Hepatocyte (in vitro differentiated cells): ENCODE measurements at regions not wholly inside any gene's neighbourhood (a gene's known extent, or its start where the extent isn't known, plus 50 kb on each side); places are given as distances from the start of the nearest gene placed in this dataset.

Source experiments
- DNase-seq: peaks from one replicate; pipeline ENCODE4 v3.0.0-alpha.2; 2016; ENCODE audit warnings: low spot score
- H2AFZ ChIP-seq: fragments of 200-600 bp; sonication (generic); 2 replicates; pipeline ENCODE4 v1.6.0; 2016; ENCODE audit warnings: antibody characterized with exemption, mild to moderate bottlenecking
- H3K27ac ChIP-seq: fragments of 200-600 bp; sonication (generic); 2 replicates; pipeline ENCODE4 v1.5.1; 2016; ENCODE audit warnings: mild to moderate bottlenecking
- H3K27me3 ChIP-seq: fragments of 200-600 bp; sonication (generic); 2 replicates; pipeline ENCODE4 v1.6.1; 2016
- H3K36me3 ChIP-seq: fragments of 200-600 bp; sonication (generic); replicated peaks from 2 replicates; pipeline ENCODE4 v1.5.1; 2016; ENCODE audit warnings: low read depth; ENCODE audit not compliant: insufficient read depth
- H3K4me1 ChIP-seq: fragments of 200-600 bp; sonication (generic); 2 replicates; pipeline ENCODE4 v1.5.1; 2016; ENCODE audit warnings: mild to moderate bottlenecking, moderate library complexity; ENCODE audit not compliant: insufficient read depth
- H3K4me2 ChIP-seq: fragments of 200-600 bp; sonication (generic); 2 replicates; pipeline ENCODE4 v1.6.0; 2016
- H3K4me3 ChIP-seq: fragments of 200-600 bp; sonication (generic); 2 replicates; pipeline ENCODE4 v1.5.1; 2016; ENCODE audit warnings: mild to moderate bottlenecking
- H3K79me2 ChIP-seq: fragments of 200-600 bp; sonication (generic); 2 replicates; pipeline ENCODE4 v1.6.0; 2017; ENCODE audit warnings: mild to moderate bottlenecking
- H3K9me2 ChIP-seq: fragments of 200-600 bp; sonication (generic); replicated peaks from 2 replicates; pipeline ENCODE4 v1.6.0; 2017; ENCODE audit warnings: mild to moderate bottlenecking; ENCODE audit not compliant: insufficient read depth
- H3K9me3 ChIP-seq: fragments of 200-600 bp; sonication (generic); 2 replicates; pipeline ENCODE4 v1.5.1; 2016; ENCODE audit warnings: low read depth, mild to moderate bottlenecking
- H4K20me1 ChIP-seq: fragments of 200-600 bp; sonication (generic); 2 replicates; pipeline ENCODE4 v1.6.0; 2016; ENCODE audit warnings: mild to moderate bottlenecking; ENCODE audit not compliant: insufficient read depth, poor library complexity, severe bottlenecking
- EZH2 ChIP-seq: fragments of 200-600 bp; sonication (generic); IDR thresholded peaks from 2 replicates; pipeline ENCODE4 v1.6.1; 2016; ENCODE audit warnings: antibody characterized with exemption, mild to moderate bottlenecking, borderline replicate concordance
- EZH2phosphoT487 ChIP-seq: fragments of 200-600 bp; sonication (generic); IDR thresholded peaks from one replicate; pipeline ENCODE4 v1.6.1; 2018; ENCODE audit warnings: antibody characterized with exemption, mild to moderate bottlenecking, low read depth, moderate library complexity; ENCODE audit not compliant: unreplicated experiment, severe bottlenecking
- WGBS: methylation state at CpG from one replicate; pipeline ENCODE4 v1.1.6; 2016; ENCODE audit warnings: low lambda C conversion rate; ENCODE audit errors: missing lambda C conversion rate; 5-methylcytosine and 5-hydroxymethylcytosine counted together
- TF ChIP-seq, protein P1 (sequence below): fragments of 200-600 bp; sonication (generic); IDR thresholded peaks from 2 replicates; pipeline ENCODE4 v1.5.1; 2016; ENCODE audit warnings: antibody characterized with exemption, mild to moderate bottlenecking; ENCODE audit not compliant: poor library complexity

DNA sequence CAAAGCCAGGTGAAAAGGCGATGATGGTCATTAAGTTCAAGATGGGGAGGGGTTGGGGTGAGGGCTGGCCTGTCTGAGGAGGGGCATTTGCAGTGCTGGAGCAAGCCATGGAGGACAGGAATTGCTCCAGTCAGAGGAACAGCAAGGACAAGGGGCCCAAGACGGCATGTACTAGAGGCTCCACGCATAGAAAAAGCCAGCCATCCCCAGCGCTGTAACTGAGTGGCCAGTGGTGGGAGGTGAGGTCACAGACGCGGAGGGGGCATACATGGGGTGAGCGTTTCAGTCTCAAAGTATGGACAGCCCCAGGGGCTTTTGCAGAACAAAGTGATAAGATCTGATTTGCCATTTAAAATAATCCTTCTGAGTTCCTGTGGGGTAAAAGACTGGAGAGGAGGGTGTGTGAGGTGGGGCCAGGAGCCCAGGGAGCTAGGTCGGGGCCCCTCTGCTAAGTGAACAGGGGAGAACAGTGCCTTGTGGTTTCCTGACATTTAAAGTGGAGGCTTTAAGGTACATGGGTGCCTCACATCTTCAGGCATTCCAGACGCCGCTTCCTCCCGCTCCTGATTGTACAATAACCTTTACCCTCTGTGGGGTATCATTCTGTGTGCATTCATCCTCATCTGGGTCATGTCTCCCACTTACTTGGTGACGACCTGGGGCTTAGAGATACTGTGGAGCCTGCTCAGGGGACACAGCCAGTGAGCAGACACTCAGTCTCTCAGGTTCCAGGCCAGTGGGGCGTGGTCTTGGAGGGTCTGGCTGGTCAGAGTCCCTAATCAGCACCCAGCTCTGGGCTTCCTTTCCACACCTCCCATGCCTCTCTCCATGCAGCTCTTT is 105.6 kb upstream of the GPR26 start:
- Histone ChIP-seq H3K36me3 (no peaks in the 10 kb centered on the region), H3K4me2 (no peak overlapping the region), H3K4me3 (no peak overlapping the region), H3K9me2 (no peaks in the 10 kb centered on the region), H3K9me3 (no peaks in the 10 kb centered on the region), H3K79me2 (no peaks in the 10 kb centered on the region), H3K27ac (no peak overlapping the region), H4K20me1 (no peaks in the 10 kb centered on the region), H2AFZ (no peak overlapping the region), H3K4me1 (no peaks in the 10 kb centered on the region), H3K27me3 (peaks cover 4% of the 10 kb centered on the region)
- no peak for TF ChIP-seq EZH2
- TF ChIP-seq, protein P1, sequence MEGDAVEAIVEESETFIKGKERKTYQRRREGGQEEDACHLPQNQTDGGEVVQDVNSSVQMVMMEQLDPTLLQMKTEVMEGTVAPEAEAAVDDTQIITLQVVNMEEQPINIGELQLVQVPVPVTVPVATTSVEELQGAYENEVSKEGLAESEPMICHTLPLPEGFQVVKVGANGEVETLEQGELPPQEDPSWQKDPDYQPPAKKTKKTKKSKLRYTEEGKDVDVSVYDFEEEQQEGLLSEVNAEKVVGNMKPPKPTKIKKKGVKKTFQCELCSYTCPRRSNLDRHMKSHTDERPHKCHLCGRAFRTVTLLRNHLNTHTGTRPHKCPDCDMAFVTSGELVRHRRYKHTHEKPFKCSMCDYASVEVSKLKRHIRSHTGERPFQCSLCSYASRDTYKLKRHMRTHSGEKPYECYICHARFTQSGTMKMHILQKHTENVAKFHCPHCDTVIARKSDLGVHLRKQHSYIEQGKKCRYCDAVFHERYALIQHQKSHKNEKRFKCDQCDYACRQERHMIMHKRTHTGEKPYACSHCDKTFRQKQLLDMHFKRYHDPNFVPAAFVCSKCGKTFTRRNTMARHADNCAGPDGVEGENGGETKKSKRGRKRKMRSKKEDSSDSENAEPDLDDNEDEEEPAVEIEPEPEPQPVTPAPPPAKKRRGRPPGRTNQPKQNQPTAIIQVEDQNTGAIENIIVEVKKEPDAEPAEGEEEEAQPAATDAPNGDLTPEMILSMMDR: no peak
- TF ChIP-seq EZH2phosphoT487: no peak
- DNase-seq: no peak
- 59% methylated on average over 13 of the region's 13 CpGs for WGBS

- DNase-seq: no peak
Observed at GRCh38 chr10:123561141-123561440, 105.1 kb upstream of the GPR26 start.

DNA sequence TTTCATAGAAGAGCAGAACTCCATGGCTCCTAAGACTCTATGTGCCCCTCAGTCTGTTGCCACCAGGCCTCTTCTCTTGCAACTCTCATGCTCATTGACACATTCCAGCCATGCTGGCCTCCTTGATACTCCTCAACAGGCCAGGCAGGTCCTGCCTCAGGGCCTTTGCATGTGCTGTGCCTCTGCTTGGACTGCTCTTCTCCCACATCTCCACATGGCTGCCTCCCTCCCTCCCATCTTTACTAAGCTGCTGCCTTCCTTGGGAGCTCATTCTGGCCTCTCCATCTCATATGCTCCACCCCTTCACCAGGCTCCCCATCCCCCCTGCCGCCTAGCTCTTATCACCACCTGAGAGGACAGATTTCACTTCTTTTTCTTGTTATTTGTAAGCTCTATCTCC is 103.8 kb upstream of the GPR26 start:
- H3K36me3 ChIP-seq: no peaks in the 10 kb centered on the region
- no peak overlapping the region for H3K4me2 ChIP-seq
- no peak overlapping the region for H2AFZ ChIP-seq
- H3K27ac ChIP-seq: no peak overlapping the region
- H3K4me1 ChIP-seq: no peaks in the 10 kb centered on the region
- no peaks in the 10 kb centered on the region for H3K9me2 ChIP-seq
- no peak for DNase-seq
- no peak overlapping the region for H3K4me3 ChIP-seq
- 78% methylated on average over 1 of the region's 1 CpG for WGBS
- H3K27me3 ChIP-seq: peaks cover 4% of the 10 kb centered on the region
- no peaks in the 10 kb centered on the region for H3K9me3 ChIP-seq
- H3K79me2 ChIP-seq: no peaks in the 10 kb centered on the region
- TF ChIP-seq EZH2phosphoT487 (no peak), EZH2 (no peak)
- TF ChIP-seq, protein P1: no peak
- no peaks in the 10 kb centered on the region for H4K20me1 ChIP-seq

More at GRCh38 chr10:123561141-123561440, 105.1 kb upstream of the GPR26 start:
- H4K20me1 ChIP-seq: no peaks in the 10 kb centered on the region
- H2AFZ ChIP-seq: no peak overlapping the region
- H3K27ac ChIP-seq: no peak overlapping the region
- H3K79me2 ChIP-seq: no peaks in the 10 kb centered on the region
- H3K9me2 ChIP-seq: no peaks in the 10 kb centered on the region
- WGBS: 56% methylated on average over 4 of the region's 4 CpGs
- no peak overlapping the region for H3K4me2 ChIP-seq
- no peak for TF ChIP-seq EZH2
- TF ChIP-seq, protein P1: no peak
- TF ChIP-seq EZH2phosphoT487: no peak
- H3K27me3 ChIP-seq: peaks cover 4% of the 10 kb centered on the region
- H3K36me3 ChIP-seq: no peaks in the 10 kb centered on the region
- H3K9me3 ChIP-seq: no peaks in the 10 kb centered on the region
- no peak overlapping the region for H3K4me3 ChIP-seq
- no peaks in the 10 kb centered on the region for H3K4me1 ChIP-seq
